ENCODE measurements at regions not wholly inside any gene's neighbourhood (a gene's known extent, or its start where the extent isn't known, plus 50 kb on each side); places are given as distances from the start of the nearest gene placed in this dataset.

- H3F3A ChIP-seq (replicated peaks; ENCODE audit: insufficient read depth) = no peaks in the 10 kb centered on the region
- CTCF ChIA-PET = no interaction called here
These were observed 127.6 kb upstream of the PDZRN3 start for GRCh38 chr3:73752338-73752737.

More at GRCh38 chr3:73752338-73752737, 127.6 kb upstream of the PDZRN3 start:
- H3K27me3 ChIP-seq (ENCODE audit: insufficient read depth) = no peaks in the 10 kb centered on the region
- H3K36me3 ChIP-seq (replicated peaks in 1 of 2; ENCODE audit: control insufficient read depth in 1 of 2, insufficient read depth in 2 of 2, low read length in 1 of 2) = no peaks in the 10 kb centered on the region
- no peak overlapping the region for H3K4me3 ChIP-seq (ENCODE audit: low read depth in 2 of 2, low read length in 1 of 2)
- no peaks in the 10 kb centered on the region for H3K9me2 ChIP-seq
- H3K9me3 ChIP-seq = no peaks in the 10 kb centered on the region
- DNase-seq = no peak
- peaks cover 0 to 3% of the 10 kb centered on the region in 2 experiments; a peak in 1 of 4 replicates for H3K4me1 ChIP-seq (ENCODE audit: control insufficient read depth in 1 of 2, insufficient read depth in 2 of 2, low read depth in 1 of 2, low read length in 1 of 2)
- H4K20me1 ChIP-seq (ENCODE audit: insufficient read depth) = no peaks in the 10 kb centered on the region
- H3K79me2 ChIP-seq (ENCODE audit: insufficient read depth) = no peaks in the 10 kb centered on the region
- POLR2A ChIA-PET = no interaction called here
- no peak overlapping the region for H3K4me2 ChIP-seq
- H3K9ac ChIP-seq = no peak overlapping the region
- no peak for TF ChIP-seq ELF1 (IDR thresholded peaks at IDR 0.05)
- no peak for TF ChIP-seq TAF1 (IDR thresholded peaks at IDR 0.05; ENCODE audit: borderline replicate concordance, low read depth, low read length)
- no peak for TF ChIP-seq MAX (IDR thresholded peaks at IDR 0.05; ENCODE audit: low read depth)
- TF ChIP-seq GATA2 (CRISPR knock-in tag; IDR thresholded peaks at IDR 0.05) = no peak
- TF ChIP-seq REST (IDR thresholded peaks at IDR 0.05; ENCODE audit: low read depth, low read length) = no peak
- TF ChIP-seq FOXJ3 (CRISPR knock-in tag; IDR thresholded peaks at IDR 0.05) = no peak
- TF ChIP-seq MEF2A (IDR thresholded peaks at IDR 0.05; ENCODE audit: borderline replicate concordance, low read depth) = no peak
- TF ChIP-seq TCF12 (IDR thresholded peaks at IDR 0.05) = no peak
- no peak for TF ChIP-seq NFIC (IDR thresholded peaks at IDR 0.05; ENCODE audit: borderline replicate concordance)
- TF ChIP-seq EP300 (IDR thresholded peaks at IDR 0.05; ENCODE audit: borderline replicate concordance in 1 of 2, low read depth in 1 of 2, low read length in 1 of 2) = no peak
- TF ChIP-seq SMC3 (IDR thresholded peaks at IDR 0.05; ENCODE audit: low read depth, low read length) = no peak
- TF ChIP-seq GABPA (IDR thresholded peaks at IDR 0.05; ENCODE audit: low read depth) = no peak
- TF ChIP-seq NRF1 (IDR thresholded peaks at IDR 0.05; ENCODE audit: low read depth, low read length) = no peak
- TF ChIP-seq MXI1 (IDR thresholded peaks at IDR 0.05; ENCODE audit: low read depth, low read length) = no peak
- no peak for TF ChIP-seq USF2 (IDR thresholded peaks at IDR 0.05; ENCODE audit: borderline replicate concordance, low read depth, low read length)
- no peak overlapping the region for H3K27ac ChIP-seq (ENCODE audit: low read depth in 2 of 2, low read length in 1 of 2)
- no peak overlapping the region for H2AFZ ChIP-seq (ENCODE audit: low read depth)
- 76% methylated on average over 5 of the region's 5 CpGs for WGBS (ENCODE audit: low lambda C conversion rate)
